Astrocyte (in vitro differentiated cells and primary cell): ENCODE measurements at regions not wholly inside any gene's neighbourhood (a gene's known extent, or its start where the extent isn't known, plus 50 kb on each side); places are given as distances from the start of the nearest gene placed in this dataset.

Experiments
- DNase-seq: peaks from one replicate; pipeline ENCODE4 v3.0.0-alpha.2; 2010; ENCODE audit warnings: low read depth
- FAIRE-seq: peaks from 2 replicates; lab custom pipeline; 2011; peaks lifted over from hg19 to GRCh38; lab: Jason Lieb, UNC
- H2AFZ ChIP-seq: 2 replicates; pipeline ENCODE4 v1.6.0; 2012; ENCODE audit warnings: low read depth, low read length, inconsistent platforms
- H3K27ac ChIP-seq: 2 replicates; pipeline ENCODE4 v1.5.1; 2011; ENCODE audit warnings: low read depth, low read length, inconsistent platforms
- H3K27me3 ChIP-seq: 2 replicates; pipeline ENCODE4 v1.6.0; 2011; ENCODE audit warnings: low read length, inconsistent platforms; ENCODE audit not compliant: insufficient read depth
- H3K36me3 ChIP-seq: 2 replicates; pipeline ENCODE4 v1.5.1; 2011; ENCODE audit warnings: low read length, inconsistent platforms; ENCODE audit not compliant: insufficient read depth
- H3K4me1 ChIP-seq: 2 replicates; pipeline ENCODE4 v1.5.1; 2011; ENCODE audit warnings: low read length, inconsistent platforms; ENCODE audit not compliant: insufficient read depth
- H3K4me2 ChIP-seq: 2 replicates; pipeline ENCODE4 v1.6.0; 2012; ENCODE audit warnings: low read length, inconsistent platforms
- H3K4me3 ChIP-seq: 2 replicates; pipeline ENCODE4 v1.5.1; 2011; ENCODE audit warnings: low read depth, mild to moderate bottlenecking, low read length, inconsistent platforms; ENCODE audit not compliant: insufficient read depth
- H3K79me2 ChIP-seq: 2 replicates; pipeline ENCODE4 v1.6.0; 2012; ENCODE audit warnings: mild to moderate bottlenecking, low read length, inconsistent platforms; ENCODE audit not compliant: insufficient read depth
- H3K9ac ChIP-seq: 2 replicates; pipeline ENCODE4 v1.6.0; 2012; ENCODE audit warnings: mild to moderate bottlenecking, low read length, inconsistent platforms
- H3K9me3 ChIP-seq: 2 replicates; pipeline ENCODE4 v1.5.1; 2012; ENCODE audit warnings: low read depth, mild to moderate bottlenecking, low read length, inconsistent platforms; ENCODE audit not compliant: insufficient read depth
- H4K20me1 ChIP-seq: 2 replicates; pipeline ENCODE4 v1.6.0; 2012; ENCODE audit warnings: low read length, inconsistent platforms; ENCODE audit not compliant: insufficient read depth
- H3K27ac Mint-ChIP-seq: one replicate; pipeline ENCODE4 v1.8.0; 2021; ENCODE audit warnings: mild to moderate bottlenecking, mixed read lengths; ENCODE audit not compliant: unreplicated experiment
- H3K27me3 Mint-ChIP-seq: one replicate; pipeline ENCODE4 v1.8.0; 2021; ENCODE audit warnings: low read depth, mixed read lengths; ENCODE audit not compliant: unreplicated experiment
- H3K36me3 Mint-ChIP-seq: one replicate; pipeline ENCODE4 v1.8.0; 2021; ENCODE audit warnings: low read depth, mixed read lengths; ENCODE audit not compliant: unreplicated experiment
- H3K4me1 Mint-ChIP-seq: one replicate; pipeline ENCODE4 v1.8.0; 2021; ENCODE audit warnings: low read depth, mixed read lengths; ENCODE audit not compliant: unreplicated experiment
- H3K4me3 Mint-ChIP-seq: one replicate; pipeline ENCODE4 v1.8.0; 2021; ENCODE audit warnings: mild to moderate bottlenecking, moderate library complexity, mixed read lengths; ENCODE audit not compliant: unreplicated experiment
- H3K9me3 Mint-ChIP-seq: one replicate; pipeline ENCODE4 v1.8.0; 2021; ENCODE audit warnings: mild to moderate bottlenecking, mixed read lengths; ENCODE audit not compliant: unreplicated experiment
- EZH2 ChIP-seq: IDR thresholded peaks from 2 replicates; pipeline ENCODE4 v1.6.1; 2012; ENCODE audit warnings: mild to moderate bottlenecking, low read length, inconsistent platforms; ENCODE audit not compliant: insufficient read depth
- TF ChIP-seq, protein P1 (sequence below): IDR thresholded peaks from 2 replicates; pipeline ENCODE4 v1.5.1; 2011; ENCODE audit warnings: low read depth, mild to moderate bottlenecking, inconsistent platforms, low read length, moderate library complexity; ENCODE audit not compliant: insufficient read depth

DNA sequence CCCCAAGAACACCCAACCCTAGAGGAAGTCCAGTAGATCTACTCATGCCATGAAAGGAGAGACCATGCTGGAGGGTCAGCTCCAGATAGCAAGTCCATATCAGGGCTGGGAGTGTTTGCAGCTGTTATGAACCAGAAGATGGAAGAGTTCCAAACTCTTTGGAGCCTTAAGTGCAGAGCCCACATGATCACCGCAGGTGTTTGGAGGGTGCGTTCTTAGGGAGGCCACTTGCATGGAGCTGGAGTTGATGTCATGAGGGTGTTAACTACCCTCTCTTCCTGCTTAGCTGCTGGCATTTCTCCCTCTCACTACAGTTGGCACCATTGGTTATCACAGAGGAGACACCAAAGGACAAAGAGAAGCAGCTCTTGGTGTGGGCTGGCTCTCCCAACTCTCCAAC lies 616.9 kb downstream of the AJAP1 start:
- Mint-ChIP-seq H3K36me3 (no peaks in the 10 kb centered on the region), H3K9me3 (peaks cover 19% of the 10 kb centered on the region), H3K4me1 (no peaks in the 10 kb centered on the region), H3K27me3 (peaks cover 31% of the 10 kb centered on the region), H3K4me3 (no peak overlapping the region), H3K27ac (no peak overlapping the region)
- H3K4me3 ChIP-seq = no peak overlapping the region
- no peak overlapping the region for H3K4me2 ChIP-seq
- no peak overlapping the region for H3K27ac ChIP-seq
- no peaks in the 10 kb centered on the region for H3K27me3 ChIP-seq
- no peaks in the 10 kb centered on the region for H3K79me2 ChIP-seq
- no peaks in the 10 kb centered on the region for H4K20me1 ChIP-seq
- no peak overlapping the region for H3K9ac ChIP-seq
- H3K36me3 ChIP-seq = no peaks in the 10 kb centered on the region
- DNase-seq (no peak), FAIRE-seq (no peak)
- H2AFZ ChIP-seq = no peak overlapping the region
- TF ChIP-seq, protein P1, sequence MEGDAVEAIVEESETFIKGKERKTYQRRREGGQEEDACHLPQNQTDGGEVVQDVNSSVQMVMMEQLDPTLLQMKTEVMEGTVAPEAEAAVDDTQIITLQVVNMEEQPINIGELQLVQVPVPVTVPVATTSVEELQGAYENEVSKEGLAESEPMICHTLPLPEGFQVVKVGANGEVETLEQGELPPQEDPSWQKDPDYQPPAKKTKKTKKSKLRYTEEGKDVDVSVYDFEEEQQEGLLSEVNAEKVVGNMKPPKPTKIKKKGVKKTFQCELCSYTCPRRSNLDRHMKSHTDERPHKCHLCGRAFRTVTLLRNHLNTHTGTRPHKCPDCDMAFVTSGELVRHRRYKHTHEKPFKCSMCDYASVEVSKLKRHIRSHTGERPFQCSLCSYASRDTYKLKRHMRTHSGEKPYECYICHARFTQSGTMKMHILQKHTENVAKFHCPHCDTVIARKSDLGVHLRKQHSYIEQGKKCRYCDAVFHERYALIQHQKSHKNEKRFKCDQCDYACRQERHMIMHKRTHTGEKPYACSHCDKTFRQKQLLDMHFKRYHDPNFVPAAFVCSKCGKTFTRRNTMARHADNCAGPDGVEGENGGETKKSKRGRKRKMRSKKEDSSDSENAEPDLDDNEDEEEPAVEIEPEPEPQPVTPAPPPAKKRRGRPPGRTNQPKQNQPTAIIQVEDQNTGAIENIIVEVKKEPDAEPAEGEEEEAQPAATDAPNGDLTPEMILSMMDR = no peak
- TF ChIP-seq EZH2 = no peak
- H3K9me3 ChIP-seq = peaks cover 6% of the 10 kb centered on the region
- no peaks in the 10 kb centered on the region for H3K4me1 ChIP-seq

DNA sequence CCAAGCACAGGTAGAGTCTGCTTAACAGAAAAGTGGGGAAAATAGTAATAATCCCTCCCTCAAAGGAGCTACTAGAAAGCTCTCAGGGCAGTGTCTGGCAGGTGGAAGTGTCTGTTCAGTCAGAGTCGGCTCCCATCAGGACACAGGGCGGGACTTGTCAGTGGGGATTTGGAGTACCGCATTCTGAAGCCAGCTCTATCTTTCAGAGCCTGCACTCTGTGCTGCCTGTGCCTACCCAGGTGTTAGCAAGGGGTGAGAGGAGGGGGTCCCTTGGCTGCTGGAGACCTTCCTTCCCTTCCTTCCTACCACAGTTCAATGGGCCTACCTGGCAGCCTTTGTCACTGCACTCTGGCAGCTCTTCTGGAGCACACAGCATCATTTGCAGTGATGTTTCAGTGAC lies 615.5 kb downstream of the AJAP1 start:
- no peak overlapping the region for H3K9ac ChIP-seq
- H3K9me3 ChIP-seq = peaks cover 6% of the 10 kb centered on the region
- H3K27me3 ChIP-seq = no peaks in the 10 kb centered on the region
- H3K27ac ChIP-seq = no peak overlapping the region
- FAIRE-seq (no peak), DNase-seq (no peak)
- Mint-ChIP-seq H3K9me3 (peaks cover 19% of the 10 kb centered on the region), H3K36me3 (no peaks in the 10 kb centered on the region), H3K27ac (no peak overlapping the region), H3K4me3 (no peak overlapping the region), H3K4me1 (no peaks in the 10 kb centered on the region), H3K27me3 (peaks cover 33% of the 10 kb centered on the region)
- no peaks in the 10 kb centered on the region for H4K20me1 ChIP-seq
- H3K36me3 ChIP-seq = no peaks in the 10 kb centered on the region
- H2AFZ ChIP-seq = no peak overlapping the region
- H3K4me3 ChIP-seq = no peak overlapping the region
- TF ChIP-seq, protein P1 = no peak
- no peak for TF ChIP-seq EZH2
- no peaks in the 10 kb centered on the region for H3K79me2 ChIP-seq
- no peak overlapping the region for H3K4me2 ChIP-seq
- no peaks in the 10 kb centered on the region for H3K4me1 ChIP-seq

DNA sequence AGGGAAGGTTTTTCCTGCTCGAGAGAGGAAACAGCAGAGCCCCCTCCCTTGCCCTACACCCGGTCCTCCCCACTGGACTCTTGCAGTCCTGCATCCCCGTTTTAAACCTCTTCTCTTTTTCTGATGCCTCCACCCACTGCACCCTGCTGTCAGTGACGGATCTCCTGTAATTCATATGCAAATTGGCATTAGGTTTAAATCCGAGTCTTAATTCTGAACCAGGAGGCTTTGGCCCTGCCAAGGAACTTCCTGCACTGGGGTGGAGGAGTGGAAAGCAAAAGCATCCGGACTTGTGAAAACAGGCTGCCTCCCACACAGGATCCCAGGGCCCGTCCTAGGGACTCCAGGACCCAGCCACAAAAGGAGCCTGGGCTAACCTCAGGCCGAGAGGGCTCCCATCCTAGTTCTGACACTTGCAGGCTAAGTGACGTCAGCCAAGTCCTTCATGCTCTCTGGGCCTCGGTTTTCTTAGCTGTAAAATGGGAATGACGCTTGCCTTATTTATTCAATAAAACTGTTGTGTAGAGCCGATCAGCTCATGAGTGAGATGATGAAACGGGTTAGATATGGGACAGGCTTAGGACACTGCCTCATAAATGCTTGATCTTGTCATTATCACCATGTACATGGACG lies 613.3 kb downstream of the AJAP1 start:
- no peak overlapping the region for H3K27ac ChIP-seq
- FAIRE-seq (no peak), DNase-seq (no peak)
- H3K4me3 Mint-ChIP-seq = no peak overlapping the region
- no peak overlapping the region for H3K9ac ChIP-seq
- H2AFZ ChIP-seq = no peak overlapping the region
- no peaks in the 10 kb centered on the region for H3K79me2 ChIP-seq
- peaks cover 24% of the 10 kb centered on the region for H3K9me3 Mint-ChIP-seq
- H3K9me3 ChIP-seq = peaks cover 10% of the 10 kb centered on the region
- no peak overlapping the region for H3K27ac Mint-ChIP-seq
- no peaks in the 10 kb centered on the region for H4K20me1 ChIP-seq
- no peak overlapping the region for H3K4me3 ChIP-seq
- H3K36me3 Mint-ChIP-seq = no peaks in the 10 kb centered on the region
- H3K4me1 ChIP-seq = no peaks in the 10 kb centered on the region
- no peaks in the 10 kb centered on the region for H3K4me1 Mint-ChIP-seq
- H3K27me3 Mint-ChIP-seq = peaks cover 34% of the 10 kb centered on the region
- no peak for TF ChIP-seq EZH2
- TF ChIP-seq, protein P1 = no peak
- no peaks in the 10 kb centered on the region for H3K36me3 ChIP-seq
- H3K27me3 ChIP-seq = no peaks in the 10 kb centered on the region
- H3K4me2 ChIP-seq = no peak overlapping the region
